Suprapubic skin (tissue), 4 donors: ENCODE measurements at regions not wholly inside any gene's neighbourhood (a gene's known extent, or its start where the extent isn't known, plus 50 kb on each side); places are given as distances from the start of the nearest gene placed in this dataset.

ENCODE experiments used
- EP300 ChIP-seq: sonication (generic); formaldehyde crosslinking; IDR thresholded peaks from one replicate; pipeline ENCODE4 v1.6.1; 2017; ENCODE audit warnings: antibody characterized with exemption
- POLR2A ChIP-seq, 2 donors: fragments of 450-650 bp; IDR thresholded peaks; one replicate each; pipeline ENCODE4 v1.6.1; 2017; ENCODE audit warnings: antibody characterized with exemption in 2 of 2, mild to moderate bottlenecking in 2 of 2, moderate library complexity in 2 of 2
- POLR2AphosphoS5 ChIP-seq, 3 donors: sonication (generic); formaldehyde crosslinking; IDR thresholded peaks; one replicate each; pipeline ENCODE4 v1.6.1; 2017; ENCODE audit warnings: antibody characterized with exemption in 3 of 3
- TF ChIP-seq, protein P1 (sequence below), 2 donors: fragments of 200-600 bp in 1 of 2; fragments of 450-650 bp in 1 of 2; sonication (generic) in 1 of 2; IDR thresholded peaks; one replicate each; pipeline ENCODE4 v1.5.1; 2016 to 2019; ENCODE audit warnings: antibody characterized with exemption in 2 of 2, mild to moderate bottlenecking in 1 of 2, moderate library complexity in 1 of 2

- TF ChIP-seq POLR2A (IDR thresholded peaks at IDR 0.05), result no peak
- TF ChIP-seq, protein P1, sequence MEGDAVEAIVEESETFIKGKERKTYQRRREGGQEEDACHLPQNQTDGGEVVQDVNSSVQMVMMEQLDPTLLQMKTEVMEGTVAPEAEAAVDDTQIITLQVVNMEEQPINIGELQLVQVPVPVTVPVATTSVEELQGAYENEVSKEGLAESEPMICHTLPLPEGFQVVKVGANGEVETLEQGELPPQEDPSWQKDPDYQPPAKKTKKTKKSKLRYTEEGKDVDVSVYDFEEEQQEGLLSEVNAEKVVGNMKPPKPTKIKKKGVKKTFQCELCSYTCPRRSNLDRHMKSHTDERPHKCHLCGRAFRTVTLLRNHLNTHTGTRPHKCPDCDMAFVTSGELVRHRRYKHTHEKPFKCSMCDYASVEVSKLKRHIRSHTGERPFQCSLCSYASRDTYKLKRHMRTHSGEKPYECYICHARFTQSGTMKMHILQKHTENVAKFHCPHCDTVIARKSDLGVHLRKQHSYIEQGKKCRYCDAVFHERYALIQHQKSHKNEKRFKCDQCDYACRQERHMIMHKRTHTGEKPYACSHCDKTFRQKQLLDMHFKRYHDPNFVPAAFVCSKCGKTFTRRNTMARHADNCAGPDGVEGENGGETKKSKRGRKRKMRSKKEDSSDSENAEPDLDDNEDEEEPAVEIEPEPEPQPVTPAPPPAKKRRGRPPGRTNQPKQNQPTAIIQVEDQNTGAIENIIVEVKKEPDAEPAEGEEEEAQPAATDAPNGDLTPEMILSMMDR (IDR thresholded peaks at IDR 0.05), result no peak
- no peak for TF ChIP-seq POLR2AphosphoS5 (IDR thresholded peaks at IDR 0.05)
- TF ChIP-seq EP300, result no peak
Observed at GRCh38 chr11:39432929-39433328, 2026.5 kb downstream of the LRRC4C start.
